ENCODE measurements at regions not wholly inside any gene's neighbourhood (a gene's known extent, or its start where the extent isn't known, plus 50 kb on each side); places are given as distances from the start of the nearest gene placed in this dataset.

DNA sequence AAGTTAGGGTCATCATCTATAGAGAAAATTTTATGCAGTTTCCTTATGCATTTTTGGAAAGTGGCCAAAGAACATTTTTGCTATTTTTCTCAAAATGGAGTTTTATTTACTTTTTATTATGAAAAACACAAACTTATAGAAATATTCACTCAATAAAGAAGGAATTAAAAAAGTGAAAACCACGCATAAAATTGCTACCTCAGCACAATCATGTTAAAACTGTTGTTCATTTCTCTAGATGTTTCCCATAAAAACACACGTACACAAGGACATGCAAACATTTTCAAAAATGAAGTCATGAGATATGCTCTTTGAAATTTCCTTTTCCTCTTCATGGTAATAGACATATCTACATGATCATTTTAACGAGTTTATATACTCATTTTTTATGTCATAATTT, 536.8 kb upstream of the MAGEB18 start:
- WGBS (ENCODE audit: insufficient coverage, low coverage, missing lambda C conversion rate): 0% methylated on average over 3 of the region's 3 CpGs
- H3K4me1 ChIP-seq (replicated peaks in 1 of 2; ENCODE audit: control insufficient read depth in 2 of 2, insufficient read depth in 2 of 2, low read length in 2 of 2): no peaks in the 10 kb centered on the region
- intact Hi-C loops (cut with micrococcal nuclease): no loop called here
- no peak overlapping the region for H3K4me2 ChIP-seq (ENCODE audit: insufficient read depth, low read length)
- ChIA-PET POLR2A (no interaction called here), CTCF (ENCODE audit: low intra/inter-chr PET ratio) (no interaction called here)
- H3K9ac ChIP-seq (ENCODE audit: insufficient read depth in 1 of 2, low read depth in 2 of 2, low read length in 2 of 2): no peak overlapping the region
- no peaks in the 10 kb centered on the region for H3K9me1 ChIP-seq (ENCODE audit: control insufficient read depth, insufficient read depth, low read length)
- no peak for FAIRE-seq
- no peak for DNase-seq (ENCODE audit: extremely low read depth in 1 of 4, low spot score in 3 of 4)
- no peak for ATAC-seq
- H3K36me3 ChIP-seq (ENCODE audit: control insufficient read depth, insufficient read depth, low read length): no peaks in the 10 kb centered on the region
- TF ChIP-seq PRPF4 (IDR thresholded peaks at IDR 0.05; ENCODE audit: insufficient read depth, low read depth, low read length, poor library complexity, severe bottlenecking) (no peak), POLR2AphosphoS2 (IDR thresholded peaks at IDR 0.05; ENCODE audit: low read length) (no peak), TEAD1 (CRISPR knock-in tag; IDR thresholded peaks at IDR 0.05) (no peak), MAFK (IDR thresholded peaks at IDR 0.05; ENCODE audit: low read length) (peak; percentile 67), MAFF (IDR thresholded peaks at IDR 0.05; ENCODE audit: low read length) (peak; percentile 59), SMC3 (conservative IDR thresholded peaks at IDR 0.05; ENCODE audit: insufficient read depth, low read depth, low read length) (no peak), NFE2L1 (tag; IDR thresholded peaks at IDR 0.05; ENCODE audit: borderline replicate concordance, low read depth) (no peak), C11orf30 (IDR thresholded peaks at IDR 0.05; ENCODE audit: low read depth) (peak; percentile 16; the same call in 1 of the 2 replicates), MAFG (tag; conservative IDR thresholded peaks at IDR 0.05) (0 out of 2 replicates have a peak, but pooled peaks have one; percentile 21), PYGO2 (tag; IDR thresholded peaks at IDR 0.05) (no peak), XRCC3 (IDR thresholded peaks at IDR 0.05) (no peak), CHD2 (IDR thresholded peaks at IDR 0.05; ENCODE audit: low read depth, low read length) (no peak), ZNF316 (IDR thresholded peaks at IDR 0.05) (peak; percentile 62), HDAC8 (tag; IDR thresholded peaks at IDR 0.05) (no peak), POLR2G (IDR thresholded peaks at IDR 0.05; ENCODE audit: low read depth, low read length) (no peak), RBM14 (IDR thresholded peaks at IDR 0.05; ENCODE audit: borderline replicate concordance, insufficient read depth, low read depth, low read length) (no peak), SOX6 (IDR thresholded peaks at IDR 0.05) (no peak)
- TF ChIP-seq, protein P1, sequence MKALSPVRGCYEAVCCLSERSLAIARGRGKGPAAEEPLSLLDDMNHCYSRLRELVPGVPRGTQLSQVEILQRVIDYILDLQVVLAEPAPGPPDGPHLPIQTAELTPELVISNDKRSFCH (CRISPR knock-in tag; IDR thresholded peaks at IDR 0.05): no peak
- TF ChIP-seq, protein P1 (tag; IDR thresholded peaks at IDR 0.05): no peak
- TF ChIP-seq, protein P2, sequence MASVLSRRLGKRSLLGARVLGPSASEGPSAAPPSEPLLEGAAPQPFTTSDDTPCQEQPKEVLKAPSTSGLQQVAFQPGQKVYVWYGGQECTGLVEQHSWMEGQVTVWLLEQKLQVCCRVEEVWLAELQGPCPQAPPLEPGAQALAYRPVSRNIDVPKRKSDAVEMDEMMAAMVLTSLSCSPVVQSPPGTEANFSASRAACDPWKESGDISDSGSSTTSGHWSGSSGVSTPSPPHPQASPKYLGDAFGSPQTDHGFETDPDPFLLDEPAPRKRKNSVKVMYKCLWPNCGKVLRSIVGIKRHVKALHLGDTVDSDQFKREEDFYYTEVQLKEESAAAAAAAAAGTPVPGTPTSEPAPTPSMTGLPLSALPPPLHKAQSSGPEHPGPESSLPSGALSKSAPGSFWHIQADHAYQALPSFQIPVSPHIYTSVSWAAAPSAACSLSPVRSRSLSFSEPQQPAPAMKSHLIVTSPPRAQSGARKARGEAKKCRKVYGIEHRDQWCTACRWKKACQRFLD (CRISPR knock-in tag; IDR thresholded peaks at IDR 0.05): no peak
- TF ChIP-seq, protein P3, sequence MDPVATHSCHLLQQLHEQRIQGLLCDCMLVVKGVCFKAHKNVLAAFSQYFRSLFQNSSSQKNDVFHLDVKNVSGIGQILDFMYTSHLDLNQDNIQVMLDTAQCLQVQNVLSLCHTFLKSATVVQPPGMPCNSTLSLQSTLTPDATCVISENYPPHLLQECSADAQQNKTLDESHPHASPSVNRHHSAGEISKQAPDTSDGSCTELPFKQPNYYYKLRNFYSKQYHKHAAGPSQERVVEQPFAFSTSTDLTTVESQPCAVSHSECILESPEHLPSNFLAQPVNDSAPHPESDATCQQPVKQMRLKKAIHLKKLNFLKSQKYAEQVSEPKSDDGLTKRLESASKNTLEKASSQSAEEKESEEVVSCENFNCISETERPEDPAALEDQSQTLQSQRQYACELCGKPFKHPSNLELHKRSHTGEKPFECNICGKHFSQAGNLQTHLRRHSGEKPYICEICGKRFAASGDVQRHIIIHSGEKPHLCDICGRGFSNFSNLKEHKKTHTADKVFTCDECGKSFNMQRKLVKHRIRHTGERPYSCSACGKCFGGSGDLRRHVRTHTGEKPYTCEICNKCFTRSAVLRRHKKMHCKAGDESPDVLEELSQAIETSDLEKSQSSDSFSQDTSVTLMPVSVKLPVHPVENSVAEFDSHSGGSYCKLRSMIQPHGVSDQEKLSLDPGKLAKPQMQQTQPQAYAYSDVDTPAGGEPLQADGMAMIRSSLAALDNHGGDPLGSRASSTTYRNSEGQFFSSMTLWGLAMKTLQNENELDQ (CRISPR knock-in tag; IDR thresholded peaks at IDR 0.05; ENCODE audit: borderline replicate concordance): no peak
- H4K20me1 ChIP-seq (replicated peaks; ENCODE audit: control insufficient read depth, insufficient read depth, low read length): no peaks in the 10 kb centered on the region
- H3K27me3 ChIP-seq (ENCODE audit: control insufficient read depth in 2 of 2, insufficient read depth in 2 of 2, low read length in 2 of 2): no peaks in the 10 kb centered on the region
- H3K79me2 ChIP-seq (ENCODE audit: control insufficient read depth, insufficient read depth, low read length): no peaks in the 10 kb centered on the region
- BruUV-seq (replicated peaks): no TSS peak
- no peak overlapping the region for H3K27ac ChIP-seq (ENCODE audit: extremely low read depth, low read depth, low read length)
- no peak overlapping the region for H2AFZ ChIP-seq (ENCODE audit: low read depth, low read length)
- in situ Hi-C loops (cut with MboI): no loop called here
- H3K9me3 ChIP-seq (replicated peaks; ENCODE audit: control insufficient read depth, insufficient read depth, low read depth, low read length): no peaks in the 10 kb centered on the region
- no peak overlapping the region for H3K4me3 ChIP-seq

All from K562 (cell line).